Activated T-helper 2 cell treated with anti-CD3 and anti-CD28 coated beads, Interferon-gamma antibody, Interleukin-2, Interleukin-4, amounts not matched to agents 10 μg/mL and 5 μg/mL and 100 μg/mL, durations not matched to agents 14 hours and 24 hours and 36 hours (primary cell): ENCODE measurements at regions not wholly inside any gene's neighbourhood (a gene's known extent, or its start where the extent isn't known, plus 50 kb on each side); places are given as distances from the start of the nearest gene placed in this dataset.

Source experiments
- DNase-seq: peaks from one replicate; pipeline ENCODE4 v3.0.0; 2021; ENCODE audit warnings: low spot score
- H3K27ac Mint-ChIP-seq: one replicate; pipeline ENCODE4 v1.8.0; 2021; ENCODE audit warnings: mixed read lengths
- H3K27me3 Mint-ChIP-seq: one replicate; pipeline ENCODE4 v1.8.0; 2021; ENCODE audit warnings: low read depth, mixed read lengths
- H3K36me3 Mint-ChIP-seq: one replicate; pipeline ENCODE4 v1.8.0; 2021; ENCODE audit warnings: low read depth, mixed read lengths
- H3K4me1 Mint-ChIP-seq: one replicate; pipeline ENCODE4 v1.8.0; 2021; ENCODE audit warnings: low read depth, mixed read lengths
- H3K4me3 Mint-ChIP-seq: one replicate; pipeline ENCODE4 v1.8.0; 2021; ENCODE audit warnings: low read depth, mild to moderate bottlenecking, moderate library complexity, mixed read lengths
- H3K9me3 Mint-ChIP-seq: one replicate; pipeline ENCODE4 v1.8.0; 2021; ENCODE audit warnings: mixed read lengths
- intact Hi-C: fragments of 100-400 bp; cut with micrococcal nuclease; formaldehyde crosslinking; loops from one replicate; pipeline ENCODE4 v1.15.1; 2023

DNA sequence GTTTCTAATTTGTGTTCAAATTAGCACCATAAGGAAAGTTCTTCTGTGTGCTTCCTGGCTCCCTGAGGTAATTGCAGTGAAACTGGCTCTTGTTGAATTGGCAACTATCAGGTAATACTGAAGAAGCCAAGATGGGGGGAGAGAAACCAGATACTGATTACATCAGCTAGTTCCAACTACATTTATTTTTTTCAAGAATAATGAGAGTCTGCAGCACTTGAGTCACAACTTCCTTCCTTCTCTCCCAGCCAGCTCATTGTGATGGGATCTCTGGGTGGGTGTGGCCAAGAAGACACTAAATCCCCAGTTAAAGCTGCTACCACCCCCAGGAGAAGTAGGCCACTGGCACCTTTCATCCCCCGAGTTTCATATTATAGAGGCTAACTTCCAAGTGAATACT is 100.7 kb upstream of the RXFP2 start:
- intact Hi-C loops: no loop called here
- DNase-seq: no peak
- Mint-ChIP-seq H3K36me3 (no peaks in the 10 kb centered on the region), H3K4me3 (no peak overlapping the region), H3K9me3 (peaks cover 18% of the 10 kb centered on the region), H3K27me3 (no peaks in the 10 kb centered on the region), H3K27ac (no peak overlapping the region), H3K4me1 (no peaks in the 10 kb centered on the region)

DNA sequence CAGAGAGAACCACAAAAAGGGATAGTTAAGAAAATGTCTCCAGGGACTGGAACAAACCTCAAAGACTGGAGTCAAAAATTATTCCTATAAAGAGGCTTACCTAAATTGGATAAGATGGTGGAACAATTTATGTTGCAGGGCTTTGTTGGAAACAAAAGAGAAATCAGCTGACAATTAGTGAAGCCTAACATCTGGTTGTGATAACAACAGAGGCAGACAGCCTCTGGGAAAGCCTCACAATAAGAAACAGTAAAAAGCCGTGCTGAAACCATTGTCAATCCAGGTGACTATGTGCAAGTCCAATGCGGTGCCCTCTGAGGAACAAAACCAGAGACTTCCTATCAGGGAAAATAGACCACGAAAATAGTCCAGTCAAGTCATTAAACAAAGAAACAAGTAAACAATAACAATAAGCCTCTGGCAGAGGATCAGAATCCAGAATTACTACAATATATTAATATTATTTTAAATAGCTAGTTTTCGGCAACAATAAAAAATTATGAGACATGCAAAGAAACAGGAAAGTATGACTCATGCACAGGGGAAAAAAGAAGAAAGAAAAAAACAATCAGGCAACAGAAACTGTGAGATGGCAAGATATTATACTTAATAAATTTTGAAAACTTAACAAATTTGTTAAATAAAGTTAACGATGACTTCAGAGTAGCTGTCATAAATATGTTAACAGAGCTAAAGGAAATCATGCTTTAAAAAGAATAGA is 99.7 kb upstream of the RXFP2 start:
- no peak overlapping the region for H3K27ac Mint-ChIP-seq

DNA sequence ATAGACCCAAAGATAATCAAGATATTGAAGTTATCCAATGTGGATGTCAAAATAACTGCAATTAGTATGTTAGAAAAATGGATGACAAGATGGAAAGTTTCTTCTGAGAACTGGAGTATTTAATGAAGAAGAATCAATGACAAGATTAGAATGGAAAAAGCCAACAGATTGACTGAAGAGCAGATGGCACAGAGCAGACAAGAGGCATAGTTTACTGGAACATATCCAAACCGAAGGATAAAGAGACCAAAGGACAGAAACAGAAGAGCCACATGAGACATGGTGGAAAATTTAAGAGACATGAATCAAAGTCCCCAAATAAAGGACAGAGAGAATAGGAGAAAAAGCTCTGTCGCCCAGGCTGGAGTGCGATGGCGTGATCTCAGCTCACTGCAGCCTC is 89.6 kb upstream of the RXFP2 start:
- no peaks in the 10 kb centered on the region for H3K27me3 Mint-ChIP-seq
- no peaks in the 10 kb centered on the region for H3K4me1 Mint-ChIP-seq
- no peak overlapping the region for H3K4me3 Mint-ChIP-seq
- no peak for DNase-seq
- intact Hi-C loops: no loop called here
- no peaks in the 10 kb centered on the region for H3K36me3 Mint-ChIP-seq
- no peaks in the 10 kb centered on the region for H3K9me3 Mint-ChIP-seq
- no peak overlapping the region for H3K27ac Mint-ChIP-seq

More for the DNA sequence above, 99.7 kb upstream of the RXFP2 start:
- Mint-ChIP-seq H3K27me3 (no peaks in the 10 kb centered on the region), H3K9me3 (peaks cover 18% of the 10 kb centered on the region), H3K36me3 (no peaks in the 10 kb centered on the region), H3K4me3 (no peak overlapping the region), H3K4me1 (no peaks in the 10 kb centered on the region)
- no peak for DNase-seq
- intact Hi-C loops: no loop called here

DNA sequence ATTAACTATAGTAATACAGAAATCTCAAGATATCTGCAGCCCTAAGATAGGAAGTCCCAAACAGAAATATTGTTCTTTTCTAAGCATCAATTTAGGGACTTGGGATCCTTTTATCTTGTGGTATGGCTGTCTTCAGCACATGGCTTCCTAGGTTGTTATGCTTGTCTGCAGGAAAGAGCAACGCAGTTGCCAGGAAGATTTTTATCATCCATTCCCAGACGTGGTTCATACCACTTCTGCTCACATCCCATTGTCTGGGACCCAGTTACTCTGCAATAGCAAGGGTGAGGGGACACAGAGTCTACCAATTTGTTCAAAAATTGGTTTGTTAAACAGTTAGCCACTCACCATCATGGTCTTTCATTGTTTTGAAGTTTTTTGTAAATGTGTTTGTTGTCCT is 85.6 kb upstream of the RXFP2 start:
- no peaks in the 10 kb centered on the region for H3K27me3 Mint-ChIP-seq
- H3K4me1 Mint-ChIP-seq: no peaks in the 10 kb centered on the region
- no peak for DNase-seq
- intact Hi-C loops: no loop called here
- no peak overlapping the region for H3K27ac Mint-ChIP-seq
- peaks cover 2% of the 10 kb centered on the region for H3K9me3 Mint-ChIP-seq
- H3K4me3 Mint-ChIP-seq: no peak overlapping the region
- H3K36me3 Mint-ChIP-seq: no peaks in the 10 kb centered on the region

DNA sequence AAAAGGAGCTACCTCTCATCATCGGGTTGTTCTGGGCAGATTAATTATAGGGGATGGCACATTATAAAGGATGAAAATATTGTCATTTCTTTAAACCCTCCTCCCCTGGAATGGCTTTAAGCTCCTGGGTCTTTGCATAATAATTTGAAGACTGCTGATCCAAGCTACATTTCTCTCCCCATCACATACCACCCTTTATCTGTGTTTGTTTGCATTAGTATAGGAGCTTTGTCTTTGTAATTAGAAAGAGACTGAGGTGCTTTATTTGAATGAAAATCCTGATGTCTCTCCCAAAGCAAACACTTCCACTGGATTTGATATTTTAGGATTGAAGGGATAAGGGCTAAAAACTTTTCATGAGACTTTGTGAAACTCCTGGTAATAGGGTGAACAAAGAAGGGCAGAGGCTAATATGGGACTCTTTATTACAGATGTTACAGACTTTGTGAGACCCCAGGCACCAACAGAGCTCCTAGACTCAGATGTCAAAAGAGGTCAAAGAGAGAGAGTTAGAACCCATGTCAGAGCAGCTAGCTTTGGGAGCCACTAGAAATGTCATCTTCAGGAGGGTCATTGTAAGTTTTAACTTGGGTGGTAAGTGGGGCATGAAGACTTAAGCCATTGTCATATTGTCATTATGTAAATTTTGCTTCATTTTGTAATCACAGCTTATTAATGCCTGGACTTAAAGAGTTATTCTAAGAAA is 75.3 kb upstream of the RXFP2 start:
- H3K36me3 Mint-ChIP-seq: no peaks in the 10 kb centered on the region
- H3K27me3 Mint-ChIP-seq: no peaks in the 10 kb centered on the region
- H3K27ac Mint-ChIP-seq: no peak overlapping the region
- intact Hi-C loops: no loop called here
- H3K9me3 Mint-ChIP-seq: peaks cover 13% of the 10 kb centered on the region
- H3K4me1 Mint-ChIP-seq: no peaks in the 10 kb centered on the region
- no peak overlapping the region for H3K4me3 Mint-ChIP-seq
- DNase-seq: no peak

DNA sequence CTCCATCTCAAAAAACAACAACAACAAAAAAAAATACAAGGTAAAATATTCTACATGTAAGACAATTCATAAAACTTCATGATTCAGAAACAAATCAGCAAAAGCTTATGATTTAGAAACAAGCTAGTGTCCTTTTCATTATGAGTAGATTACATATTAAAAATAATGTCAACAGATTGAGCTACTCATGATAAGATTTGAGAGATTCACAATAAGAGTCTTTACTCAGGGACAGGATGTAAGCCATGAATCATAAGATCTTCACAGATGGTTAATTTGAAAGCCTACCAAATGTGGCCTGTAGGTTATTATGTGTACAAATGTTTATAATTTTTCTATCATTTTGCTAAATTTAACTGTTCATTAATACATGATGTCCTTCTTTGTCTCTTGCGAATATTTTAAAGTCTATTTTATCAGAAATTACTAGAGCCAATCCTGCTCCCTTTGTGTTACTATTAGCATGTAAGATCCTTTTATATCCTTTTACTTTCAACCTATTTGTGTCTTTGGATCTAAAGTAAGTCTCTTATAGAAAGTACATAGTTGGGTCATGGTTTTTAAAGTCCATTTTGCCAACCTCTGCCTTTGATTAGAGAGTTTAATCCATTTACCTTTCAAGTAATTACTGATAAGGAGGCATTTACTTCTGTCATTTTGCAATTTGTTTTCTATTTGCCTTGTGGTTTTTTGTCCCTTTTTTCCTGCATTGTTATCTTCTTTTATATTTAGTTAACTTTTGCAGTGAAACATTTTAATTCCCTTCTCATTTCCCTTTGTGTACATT is 68.3 kb upstream of the RXFP2 start:
- H3K9me3 Mint-ChIP-seq: peaks cover 9% of the 10 kb centered on the region
- no peaks in the 10 kb centered on the region for H3K27me3 Mint-ChIP-seq
- H3K36me3 Mint-ChIP-seq: no peaks in the 10 kb centered on the region
- no peak overlapping the region for H3K4me3 Mint-ChIP-seq
- H3K27ac Mint-ChIP-seq: no peak overlapping the region
- H3K4me1 Mint-ChIP-seq: no peaks in the 10 kb centered on the region
- no peak for DNase-seq
- intact Hi-C loops: no loop called here

DNA sequence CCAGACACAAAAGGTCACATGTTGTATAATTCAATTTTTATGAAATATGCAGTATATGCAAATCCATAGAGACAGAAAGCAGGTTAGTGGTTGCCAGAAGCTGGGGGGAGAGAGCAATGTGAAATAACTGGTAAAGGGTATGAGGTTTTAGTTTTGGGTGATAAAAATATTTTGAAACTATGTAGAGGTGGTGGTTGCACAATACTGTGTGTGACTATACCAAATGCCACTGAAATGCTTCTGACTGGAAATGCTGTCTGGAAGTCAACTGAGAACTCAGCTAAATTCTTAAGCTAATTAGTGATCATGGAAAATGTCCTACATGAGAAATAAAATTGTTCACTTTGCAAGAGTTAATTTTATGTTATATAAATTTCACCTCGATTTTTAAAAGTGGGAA is 65.3 kb upstream of the RXFP2 start:
- H3K4me3 Mint-ChIP-seq: no peak overlapping the region
- no peak for DNase-seq

DNA sequence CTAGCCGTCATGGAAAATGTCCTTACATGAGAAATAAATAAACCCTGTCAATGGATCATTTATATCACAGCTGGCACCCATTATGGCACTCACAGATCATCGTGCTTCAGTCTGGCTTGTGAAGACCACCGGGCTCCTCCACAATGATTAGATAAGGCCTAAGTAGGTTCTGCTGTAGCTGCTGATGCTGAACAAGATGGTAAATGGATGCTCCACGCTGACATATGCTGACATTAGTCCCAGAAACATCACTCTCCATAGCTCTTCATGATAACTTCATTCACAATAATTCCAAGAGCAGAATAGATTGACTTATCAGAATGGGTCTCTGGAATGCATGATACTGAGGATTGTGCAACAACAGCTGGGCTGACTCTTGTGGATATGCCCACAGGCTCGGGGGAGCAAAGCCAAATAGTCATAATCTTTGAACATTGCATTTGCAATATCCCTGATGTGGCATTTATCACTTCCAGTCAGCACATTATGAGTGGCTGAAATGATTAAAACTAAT is 63.8 kb upstream of the RXFP2 start:
- no peak for DNase-seq
- no peaks in the 10 kb centered on the region for H3K36me3 Mint-ChIP-seq
- H3K27me3 Mint-ChIP-seq: no peaks in the 10 kb centered on the region
- intact Hi-C loops: no loop called here
- no peaks in the 10 kb centered on the region for H3K4me1 Mint-ChIP-seq
- H3K4me3 Mint-ChIP-seq: no peak overlapping the region
- H3K27ac Mint-ChIP-seq: no peak overlapping the region
- peaks cover 14% of the 10 kb centered on the region for H3K9me3 Mint-ChIP-seq

More for the DNA sequence above, 65.3 kb upstream of the RXFP2 start:
- H3K4me1 Mint-ChIP-seq: no peaks in the 10 kb centered on the region
- no peak overlapping the region for H3K27ac Mint-ChIP-seq
- no peaks in the 10 kb centered on the region for H3K36me3 Mint-ChIP-seq
- H3K27me3 Mint-ChIP-seq: no peaks in the 10 kb centered on the region
- intact Hi-C loops: no loop called here
- peaks cover 9% of the 10 kb centered on the region for H3K9me3 Mint-ChIP-seq

DNA sequence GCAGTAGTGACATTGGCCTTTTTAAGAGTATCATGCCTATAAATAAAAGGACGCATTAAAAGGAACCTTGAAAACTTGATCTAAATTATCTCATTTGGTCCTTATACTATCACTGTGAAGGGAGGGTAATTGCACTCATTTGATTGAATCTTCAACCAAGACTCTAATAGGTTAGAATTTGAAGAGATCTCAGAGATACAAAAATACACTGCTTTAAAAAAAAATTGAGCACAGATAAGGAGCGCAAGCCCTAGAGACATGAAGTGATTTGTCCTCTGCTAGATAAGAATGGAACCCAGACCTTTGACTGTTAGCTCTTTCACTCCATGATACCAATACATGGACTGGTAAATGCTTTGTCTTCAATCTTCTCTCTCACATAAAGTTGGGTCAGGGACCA is 58.2 kb upstream of the RXFP2 start:
- no peak for DNase-seq
- intact Hi-C loops: no loop called here
- Mint-ChIP-seq H3K4me3 (no peak overlapping the region), H3K36me3 (no peaks in the 10 kb centered on the region), H3K27me3 (no peaks in the 10 kb centered on the region), H3K4me1 (no peaks in the 10 kb centered on the region), H3K27ac (no peak overlapping the region), H3K9me3 (peaks cover 15% of the 10 kb centered on the region)

DNA sequence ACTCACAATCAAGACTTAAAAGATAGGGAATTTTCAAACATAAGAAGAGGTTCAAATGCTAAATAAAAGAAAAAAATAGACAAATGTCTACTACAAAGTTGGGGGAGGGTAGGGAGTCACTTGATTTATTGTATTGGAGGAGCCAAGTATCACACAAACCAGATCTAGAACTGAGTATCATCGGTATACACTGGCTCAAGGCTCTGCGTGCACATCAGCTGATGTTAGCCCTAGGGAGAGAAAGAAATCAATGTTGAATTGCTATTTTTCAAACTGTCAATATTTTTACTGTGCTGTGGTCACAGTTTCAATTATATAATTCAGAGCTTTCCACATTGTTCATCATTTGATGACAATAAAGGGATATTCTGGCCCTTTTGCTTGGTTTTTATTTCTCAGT is 54.9 kb upstream of the RXFP2 start:
- H3K9me3 Mint-ChIP-seq: peaks cover 10% of the 10 kb centered on the region
- H3K27ac Mint-ChIP-seq: no peak overlapping the region
- no peaks in the 10 kb centered on the region for H3K27me3 Mint-ChIP-seq
- DNase-seq: no peak
- no peaks in the 10 kb centered on the region for H3K36me3 Mint-ChIP-seq
- H3K4me3 Mint-ChIP-seq: no peak overlapping the region
- intact Hi-C loops: no loop called here
- H3K4me1 Mint-ChIP-seq: no peaks in the 10 kb centered on the region

DNA sequence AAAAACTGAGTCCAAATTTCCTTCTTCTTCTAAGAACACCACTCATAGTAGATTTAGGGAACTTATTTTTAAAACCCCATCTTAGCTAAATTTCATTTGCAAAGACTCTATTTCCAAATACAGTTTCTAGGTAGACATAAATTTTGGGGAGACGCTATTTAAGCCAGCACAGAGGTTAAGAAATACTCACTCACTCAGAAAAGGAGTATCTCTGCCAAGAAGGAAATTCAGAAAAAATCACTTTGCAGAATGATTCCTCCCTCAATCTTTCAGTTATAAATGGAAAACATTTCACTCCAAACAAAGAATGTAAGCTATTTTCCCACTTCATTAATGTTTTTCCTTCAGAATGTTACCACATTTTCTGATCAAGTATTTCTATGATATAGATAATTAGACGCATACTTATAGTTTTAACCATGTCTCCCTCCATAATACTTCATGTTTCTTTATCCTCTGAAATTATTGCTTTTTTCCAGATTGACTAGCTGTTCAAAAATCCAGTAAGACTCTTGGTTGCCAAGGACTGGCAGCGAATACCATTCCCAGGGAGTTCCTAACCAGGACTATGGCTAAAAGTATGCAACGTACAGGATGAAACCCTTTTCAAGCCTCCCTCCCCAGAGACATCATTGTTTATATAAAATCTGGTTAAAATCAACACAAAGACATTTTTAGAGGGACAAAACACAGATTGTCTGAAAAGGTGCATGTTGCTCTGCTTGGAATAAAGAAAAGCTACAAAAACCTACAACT is 52.5 kb upstream of the RXFP2 start:
- intact Hi-C loops: no loop called here
- Mint-ChIP-seq H3K9me3 (no peaks in the 10 kb centered on the region), H3K27me3 (no peaks in the 10 kb centered on the region)

More for the DNA sequence above, 52.5 kb upstream of the RXFP2 start:
- H3K27ac Mint-ChIP-seq: no peak overlapping the region
- H3K4me1 Mint-ChIP-seq: no peaks in the 10 kb centered on the region
- no peak for DNase-seq
- no peaks in the 10 kb centered on the region for H3K36me3 Mint-ChIP-seq
- no peak overlapping the region for H3K4me3 Mint-ChIP-seq
